GM21723 (cell line): ENCODE measurements at regions not wholly inside any gene's neighbourhood (a gene's known extent, or its start where the extent isn't known, plus 50 kb on each side); places are given as distances from the start of the nearest gene placed in this dataset.
"Not testable (repeated sequence)": the region's sequence is repeated elsewhere in the genome, so short reads cannot be mapped to it uniquely, and the experiment has no call there.

Experiments
- ATAC-seq: cut with Tn5 transposase; IDR thresholded peaks from one replicate; pipeline ENCODE4 v1.9.1; 2021; ENCODE audit warnings: mild to moderate bottlenecking, moderate library complexity; ENCODE audit not compliant: unreplicated experiment

GRCh38 chr2:67567886-67568285 lies 170.8 kb downstream of the ETAA1 start:
- no peak for ATAC-seq

- no peak for ATAC-seq
These were observed 173.5 kb downstream of the ETAA1 start for GRCh38 chr2:67570611-67571010.

GRCh38 chr2:67571785-67572718 lies 174.9 kb downstream of the ETAA1 start:
- no peak for ATAC-seq

GRCh38 chr2:67572721-67573435 lies 175.7 kb downstream of the ETAA1 start:
- no peak for ATAC-seq

- ATAC-seq: no peak
These were observed 177.1 kb downstream of the ETAA1 start for GRCh38 chr2:67574230-67574629.

GRCh38 chr2:67576226-67576625 lies 179.1 kb downstream of the ETAA1 start:
- no peak for ATAC-seq

GRCh38 chr2:67576991-67577390 lies 179.9 kb downstream of the ETAA1 start:
- no peak for ATAC-seq

GRCh38 chr2:67579216-67579615 lies 182.1 kb downstream of the ETAA1 start:
- ATAC-seq: no peak

GRCh38 chr2:67579806-67580205 lies 182.7 kb downstream of the ETAA1 start:
- no peak for ATAC-seq

GRCh38 chr2:67581751-67582150 lies 184.6 kb downstream of the ETAA1 start:
- no peak for ATAC-seq

- ATAC-seq: no peak
These were observed 186.1 kb downstream of the ETAA1 start for GRCh38 chr2:67583185-67583584.

- ATAC-seq: no peak
These were observed 188.3 kb downstream of the ETAA1 start for GRCh38 chr2:67585400-67585799.

GRCh38 chr2:67589121-67589520 lies 192.0 kb downstream of the ETAA1 start:
- ATAC-seq: not testable (repeated sequence)

GRCh38 chr2:67594522-67594921 lies 197.4 kb downstream of the ETAA1 start:
- ATAC-seq: not testable (repeated sequence)

GRCh38 chr2:67596871-67597270 lies 199.7 kb downstream of the ETAA1 start:
- no peak for ATAC-seq

GRCh38 chr2:67599561-67599960 lies 202.4 kb downstream of the ETAA1 start:
- no peak for ATAC-seq

GRCh38 chr2:67600222-67600871 lies 203.2 kb downstream of the ETAA1 start:
- ATAC-seq: no peak

- ATAC-seq: no peak
These were observed 203.8 kb downstream of the ETAA1 start for GRCh38 chr2:67600946-67601345.

GRCh38 chr2:67604360-67604759 lies 207.2 kb downstream of the ETAA1 start:
- ATAC-seq: no peak

GRCh38 chr2:67612576-67613042 lies 215.5 kb downstream of the ETAA1 start:
- no peak for ATAC-seq

GRCh38 chr2:67613227-67613626 lies 216.1 kb downstream of the ETAA1 start:
- no peak for ATAC-seq
